Tibial nerve (tissue), 4 donors: ENCODE measurements at regions not wholly inside any gene's neighbourhood (a gene's known extent, or its start where the extent isn't known, plus 50 kb on each side); places are given as distances from the start of the nearest gene placed in this dataset.

Source experiments
- DNase-seq, 2 donors: peaks; one replicate each; pipeline ENCODE4 v3.0.0-alpha.2; 2019; ENCODE audit warnings: low spot score in 2 of 2
- H3K27ac ChIP-seq, 4 donors: fragments of 200-600 bp; sonication (generic) in 3 of 4; one replicate each; pipeline ENCODE4 v1.5.1; 2017 to 2019; ENCODE audit warnings: mild to moderate bottlenecking in 1 of 4
- H3K27me3 ChIP-seq, 2 donors: fragments of 200-600 bp; sonication (generic) in 1 of 2; one replicate each; pipeline versions ENCODE4 v1.5.1 to v1.6.0; 2017 to 2019
- H3K36me3 ChIP-seq, 3 donors: fragments of 200-600 bp; sonication (generic); one replicate each; pipeline ENCODE4 v1.5.1; 2018 to 2019
- H3K4me1 ChIP-seq, 4 donors: fragments of 200-600 bp; sonication (generic) in 3 of 4; one replicate each; pipeline ENCODE4 v1.5.1; 2017 to 2019
- H3K4me3 ChIP-seq, 4 donors: fragments of 200-600 bp; sonication (generic) in 3 of 4; one replicate each; pipeline ENCODE4 v1.5.1; 2017 to 2019; ENCODE audit warnings: mild to moderate bottlenecking in 1 of 4, moderate library complexity in 1 of 4
- H3K9me3 ChIP-seq, 4 donors: fragments of 200-600 bp; sonication (generic) in 3 of 4; one replicate each; pipeline ENCODE4 v1.5.1; 2017 to 2019
- CTCF ChIP-seq, 5 experiments: fragments of 200-600 bp in 3 of 5; fragments of 450-650 bp in 2 of 5; sonication (generic) in 3 of 5; IDR thresholded peaks; one replicate each; pipeline ENCODE4 v1.5.1; 2016 to 2019; ENCODE audit warnings: antibody characterized with exemption in 5 of 5, mild to moderate bottlenecking in 3 of 5, moderate library complexity in 2 of 5
- EP300 ChIP-seq, 2 donors: sonication (generic); formaldehyde crosslinking; IDR thresholded peaks; one replicate each; pipeline ENCODE4 v1.6.1; 2017; ENCODE audit warnings: antibody characterized with exemption in 2 of 2, mild to moderate bottlenecking in 1 of 2
- POLR2A ChIP-seq, 2 donors: fragments of 450-650 bp; IDR thresholded peaks; one replicate each; pipeline ENCODE4 v1.6.1; 2017; ENCODE audit warnings: antibody characterized with exemption in 2 of 2, mild to moderate bottlenecking in 2 of 2, moderate library complexity in 2 of 2
- WGBS, 2 donors: methylation state at CpG; one replicate each; pipeline ENCODE4 v1.1.5; 2018; 5-methylcytosine and 5-hydroxymethylcytosine counted together

- WGBS, 2 donors: 51 to 64% methylated on average over 5 of the region's 5 CpGs
- no peaks in the 10 kb centered on the region for H3K27me3 ChIP-seq
Measured at GRCh38 chr18:78473563-78473962, 506.1 kb upstream of the SALL3 start.

GRCh38 chr18:78477840-78478239 lies 501.8 kb upstream of the SALL3 start:
- Histone ChIP-seq H3K36me3 (no peaks in the 10 kb centered on the region), H3K9me3 (no peaks in the 10 kb centered on the region), H3K27me3 (no peaks in the 10 kb centered on the region), H3K27ac (no peak overlapping the region), H3K4me3 (no peak overlapping the region), H3K4me1 (no peaks in the 10 kb centered on the region)
- no peak for DNase-seq
- TF ChIP-seq EP300 (IDR thresholded peaks at IDR 0.05): no peak
- WGBS, 2 donors: 60 to 64% methylated on average over 9 of the region's 9 CpGs

More at GRCh38 chr18:78473563-78473962, 506.1 kb upstream of the SALL3 start:
- H3K4me3 ChIP-seq: no peak overlapping the region
- no peak for DNase-seq
- H3K36me3 ChIP-seq: no peaks in the 10 kb centered on the region
- no peaks in the 10 kb centered on the region for H3K9me3 ChIP-seq
- H3K27ac ChIP-seq: no peak overlapping the region
- no peak for TF ChIP-seq EP300 (IDR thresholded peaks at IDR 0.05)
- TF ChIP-seq POLR2A (IDR thresholded peaks at IDR 0.05): no peak
- no peak for TF ChIP-seq CTCF (IDR thresholded peaks at IDR 0.05)
- H3K4me1 ChIP-seq: no peaks in the 10 kb centered on the region

GRCh38 chr18:78479443-78479842 lies 500.2 kb upstream of the SALL3 start:
- Histone ChIP-seq H3K27ac (no peak overlapping the region), H3K27me3 (no peaks in the 10 kb centered on the region), H3K4me3 (no peak overlapping the region), H3K4me1 (no peaks in the 10 kb centered on the region), H3K36me3 (no peaks in the 10 kb centered on the region), H3K9me3 (no peaks in the 10 kb centered on the region)
- TF ChIP-seq EP300 (IDR thresholded peaks at IDR 0.05): no peak
- TF ChIP-seq POLR2A (IDR thresholded peaks at IDR 0.05): no peak
- no peak for TF ChIP-seq CTCF (IDR thresholded peaks at IDR 0.05)
- DNase-seq: no peak
- 86% methylated on average over 16 of the region's 16 CpGs for WGBS, 2 donors

- no peak for DNase-seq
- Histone ChIP-seq H3K36me3 (no peaks in the 10 kb centered on the region), H3K27me3 (no peaks in the 10 kb centered on the region), H3K9me3 (no peaks in the 10 kb centered on the region), H3K4me3 (no peak overlapping the region), H3K27ac (no peak overlapping the region), H3K4me1 (no peaks in the 10 kb centered on the region)
- TF ChIP-seq EP300 (IDR thresholded peaks at IDR 0.05): no peak
- no peak for TF ChIP-seq CTCF (IDR thresholded peaks at IDR 0.05)
- no peak for TF ChIP-seq POLR2A (IDR thresholded peaks at IDR 0.05)
- 85 to 87% methylated on average over 31 of the region's 31 CpGs for whole genome bisulfite sequencing, 2 donors
Measured at GRCh38 chr18:78480262-78481054, 499.2 kb upstream of the SALL3 start.

GRCh38 chr18:78482378-78482777 lies 497.2 kb upstream of the SALL3 start:
- 81 to 84% methylated on average over 7 of the region's 7 CpGs for WGBS, 2 donors
- Histone ChIP-seq H3K27ac (no peak overlapping the region), H3K36me3 (no peaks in the 10 kb centered on the region), H3K4me3 (no peak overlapping the region), H3K9me3 (no peaks in the 10 kb centered on the region), H3K4me1 (no peaks in the 10 kb centered on the region), H3K27me3 (no peaks in the 10 kb centered on the region)
- TF ChIP-seq POLR2A (IDR thresholded peaks at IDR 0.05) (no peak), CTCF (IDR thresholded peaks at IDR 0.05) (no peak), EP300 (IDR thresholded peaks at IDR 0.05) (no peak)
- no peak for DNase-seq
